B cell (primary cell): ENCODE measurements at regions not wholly inside any gene's neighbourhood (a gene's known extent, or its start where the extent isn't known, plus 50 kb on each side); places are given as distances from the start of the nearest gene placed in this dataset.

Experiments used
- CTCF ChIP-seq: fragments of 200-600 bp; IDR thresholded peaks from one replicate; pipeline ENCODE4 v1.8.0; 2022; ENCODE audit warnings: antibody characterized with exemption, mild to moderate bottlenecking
- EZH2 ChIP-seq: IDR thresholded peaks from 2 replicates; pipeline ENCODE4 v1.6.1; 2012; ENCODE audit warnings: borderline replicate concordance, low read depth, mild to moderate bottlenecking, moderate library complexity, low read length; ENCODE audit not compliant: insufficient read depth, poor library complexity, severe bottlenecking

GRCh38 chr17:52892334-52892733 is 733.8 kb upstream of the CA10 start:
- TF ChIP-seq CTCF (no peak), EZH2 (no peak)
